Activated CD8-positive, alpha-beta T cell treated with anti-CD3 and anti-CD28 coated beads for 36 hours (primary cell): ENCODE measurements at regions not wholly inside any gene's neighbourhood (a gene's known extent, or its start where the extent isn't known, plus 50 kb on each side); places are given as distances from the start of the nearest gene placed in this dataset.

Experiments used
- ATAC-seq: fragments of 200-7000 bp; cut with Tn5 transposase; one replicate; pipeline ENCODE4 v1.10.0; 2021; ENCODE audit warnings: mild to moderate bottlenecking, moderate library complexity
- CTCF ChIA-PET: fragments of 350-600 bp; sonication (Branson Sonifier 250); formaldehyde crosslinking; loops from one replicate; lab custom pipeline; 2021; ENCODE audit warnings: antibody characterized with exemption; lab: Charles Lee
- POLR2A ChIA-PET: fragments of 350-600 bp; sonication (Branson Sonifier 250); formaldehyde crosslinking; loops from one replicate; lab custom pipeline; 2021; ENCODE audit warnings: antibody characterized with exemption; lab: Charles Lee
- DNase-seq: peaks from one replicate; pipeline ENCODE4 v3.0.0-alpha.2; 2020
- H3K27ac Mint-ChIP-seq: one replicate; pipeline ENCODE4 v1.8.0; 2021; ENCODE audit warnings: mild to moderate bottlenecking, mixed read lengths
- H3K27me3 Mint-ChIP-seq: one replicate; pipeline ENCODE4 v1.8.0; 2021; ENCODE audit warnings: mixed read lengths
- H3K36me3 Mint-ChIP-seq: one replicate; pipeline ENCODE4 v1.8.0; 2021; ENCODE audit warnings: low read depth, mixed read lengths
- H3K4me1 Mint-ChIP-seq: one replicate; pipeline ENCODE4 v1.8.0; 2021; ENCODE audit warnings: low read depth, mixed read lengths
- H3K4me3 Mint-ChIP-seq: one replicate; pipeline ENCODE4 v1.8.0; 2021; ENCODE audit warnings: mild to moderate bottlenecking, moderate library complexity, mixed read lengths
- H3K9me3 Mint-ChIP-seq: one replicate; pipeline ENCODE4 v1.8.0; 2021; ENCODE audit warnings: mixed read lengths
- intact Hi-C: fragments of 100-400 bp; cut with micrococcal nuclease; formaldehyde crosslinking; loops from one replicate; pipeline ENCODE4 v1.10.0; 2022
- TF ChIP-seq, protein P1 (sequence below): fragments of 200-600 bp; IDR thresholded peaks from one replicate; pipeline ENCODE4 v1.8.0; 2022; ENCODE audit warnings: antibody characterized with exemption, mild to moderate bottlenecking

DNA sequence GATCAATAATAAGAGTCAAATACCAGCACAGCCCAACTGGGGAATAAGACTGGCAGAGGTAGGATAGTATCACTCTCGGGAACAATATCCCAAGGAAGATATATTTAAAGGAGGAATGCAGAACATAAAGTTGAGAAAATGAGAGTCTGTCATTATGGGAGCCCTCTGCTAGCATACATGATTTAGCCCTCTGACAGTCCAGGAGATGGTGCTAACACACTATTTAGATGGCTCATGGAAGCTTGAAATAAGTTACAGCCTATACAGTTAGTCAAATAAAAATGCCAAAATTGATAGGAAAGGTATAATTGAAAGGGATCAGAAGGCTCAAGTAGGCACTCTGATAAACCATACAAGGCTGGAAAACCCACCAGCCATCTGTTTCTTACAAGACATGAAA, 201.0 kb upstream of the NEIL3 start:
- Mint-ChIP-seq H3K4me1 (no peaks in the 10 kb centered on the region), H3K9me3 (peaks cover 4% of the 10 kb centered on the region), H3K27ac (no peak overlapping the region), H3K27me3 (peaks cover 1% of the 10 kb centered on the region), H3K36me3 (no peaks in the 10 kb centered on the region), H3K4me3 (no peak overlapping the region)
- ATAC-seq (no peak), DNase-seq (no peak)
- TF ChIP-seq, protein P1, sequence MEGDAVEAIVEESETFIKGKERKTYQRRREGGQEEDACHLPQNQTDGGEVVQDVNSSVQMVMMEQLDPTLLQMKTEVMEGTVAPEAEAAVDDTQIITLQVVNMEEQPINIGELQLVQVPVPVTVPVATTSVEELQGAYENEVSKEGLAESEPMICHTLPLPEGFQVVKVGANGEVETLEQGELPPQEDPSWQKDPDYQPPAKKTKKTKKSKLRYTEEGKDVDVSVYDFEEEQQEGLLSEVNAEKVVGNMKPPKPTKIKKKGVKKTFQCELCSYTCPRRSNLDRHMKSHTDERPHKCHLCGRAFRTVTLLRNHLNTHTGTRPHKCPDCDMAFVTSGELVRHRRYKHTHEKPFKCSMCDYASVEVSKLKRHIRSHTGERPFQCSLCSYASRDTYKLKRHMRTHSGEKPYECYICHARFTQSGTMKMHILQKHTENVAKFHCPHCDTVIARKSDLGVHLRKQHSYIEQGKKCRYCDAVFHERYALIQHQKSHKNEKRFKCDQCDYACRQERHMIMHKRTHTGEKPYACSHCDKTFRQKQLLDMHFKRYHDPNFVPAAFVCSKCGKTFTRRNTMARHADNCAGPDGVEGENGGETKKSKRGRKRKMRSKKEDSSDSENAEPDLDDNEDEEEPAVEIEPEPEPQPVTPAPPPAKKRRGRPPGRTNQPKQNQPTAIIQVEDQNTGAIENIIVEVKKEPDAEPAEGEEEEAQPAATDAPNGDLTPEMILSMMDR: no peak
- ChIA-PET CTCF (no interaction called here), POLR2A (no interaction called here)
- intact Hi-C loops: no loop called here

DNA sequence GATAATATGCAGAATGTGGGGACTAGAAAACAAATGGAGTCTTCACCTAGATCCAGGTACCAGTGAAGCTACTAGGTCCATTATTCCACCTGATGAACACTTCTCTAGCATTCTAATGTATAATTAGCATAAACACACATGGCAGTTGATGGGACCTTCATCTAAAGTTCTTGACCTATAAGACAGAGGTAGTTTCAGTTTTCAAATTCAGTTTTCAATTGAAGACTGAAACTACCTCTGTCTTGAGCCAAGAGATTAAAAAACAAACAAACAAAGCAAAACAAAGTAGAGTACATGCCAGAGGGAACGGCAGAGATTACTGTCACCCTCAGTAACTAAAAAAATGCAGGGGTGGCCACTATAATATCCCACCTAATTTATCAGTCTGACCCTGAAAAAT, 199.9 kb upstream of the NEIL3 start:
- TF ChIP-seq, protein P1: no peak
- Mint-ChIP-seq H3K27ac (no peak overlapping the region), H3K27me3 (peaks cover 1% of the 10 kb centered on the region), H3K4me3 (no peak overlapping the region), H3K36me3 (no peaks in the 10 kb centered on the region), H3K9me3 (peaks cover 4% of the 10 kb centered on the region), H3K4me1 (no peaks in the 10 kb centered on the region)
- DNase-seq (no peak), ATAC-seq (no peak)
- intact Hi-C loops: no loop called here
- POLR2A ChIA-PET: no interaction called here
- CTCF ChIA-PET: interaction anchor here (0.7 kb wide), 1 partner anchor 12 kb away, joined by 3 read pairs; no protein-coding TSS in a partner anchor

DNA sequence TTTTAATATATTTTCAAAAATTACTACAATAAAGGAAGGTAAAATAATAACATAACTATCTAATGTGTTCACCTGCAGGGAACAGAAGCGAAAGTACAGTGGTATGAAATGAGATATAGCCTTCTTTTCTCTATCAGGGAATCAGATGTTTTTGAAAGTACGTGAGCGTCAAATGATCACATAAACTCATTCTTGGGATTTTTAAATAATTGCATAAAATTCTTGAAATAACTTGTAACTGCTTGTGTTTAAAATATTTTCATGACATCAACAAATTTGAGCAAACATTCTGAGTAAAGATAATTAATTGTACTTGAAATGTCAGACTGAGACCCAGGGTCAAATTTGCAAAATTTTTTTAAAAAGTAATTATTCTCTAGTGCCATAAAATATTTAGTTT, 193.5 kb upstream of the NEIL3 start:
- H3K27ac Mint-ChIP-seq: no peak overlapping the region
- ChIA-PET CTCF (no interaction called here), POLR2A (no interaction called here)
- TF ChIP-seq, protein P1: no peak
- intact Hi-C loops: no loop called here
- H3K9me3 Mint-ChIP-seq: peaks cover 8% of the 10 kb centered on the region
- no peaks in the 10 kb centered on the region for H3K4me1 Mint-ChIP-seq
- H3K4me3 Mint-ChIP-seq: no peak overlapping the region
- H3K27me3 Mint-ChIP-seq: no peaks in the 10 kb centered on the region
- DNase-seq (no peak), ATAC-seq (no peak)
- H3K36me3 Mint-ChIP-seq: no peaks in the 10 kb centered on the region

DNA sequence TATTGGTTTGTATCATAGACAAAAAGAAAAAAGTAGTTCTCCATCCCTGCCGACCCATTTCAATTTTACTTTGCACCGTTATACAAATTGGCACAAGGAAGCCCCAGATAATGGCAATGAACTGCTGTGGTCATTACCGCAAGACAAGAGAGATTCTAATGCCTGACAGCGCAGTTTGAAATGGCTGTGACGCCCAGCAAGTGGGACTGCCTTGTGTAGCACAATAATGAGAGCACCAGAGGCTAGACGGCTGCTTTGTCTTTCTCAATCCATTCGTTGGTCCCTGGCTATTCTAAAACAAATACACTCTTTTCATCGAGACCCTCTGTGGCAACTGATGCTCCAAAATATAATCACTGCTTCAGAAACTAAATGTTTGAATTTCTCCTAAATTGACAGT, 192.4 kb upstream of the NEIL3 start:
- H3K4me3 Mint-ChIP-seq: no peak overlapping the region
- ChIA-PET POLR2A (no interaction called here), CTCF (no interaction called here)
- H3K27ac Mint-ChIP-seq: no peak overlapping the region
- H3K27me3 Mint-ChIP-seq: no peaks in the 10 kb centered on the region
- peaks cover 8% of the 10 kb centered on the region for H3K9me3 Mint-ChIP-seq
- intact Hi-C loops: no loop called here
- DNase-seq (no peak), ATAC-seq (no peak)
- H3K36me3 Mint-ChIP-seq: no peaks in the 10 kb centered on the region
- TF ChIP-seq, protein P1: no peak
- H3K4me1 Mint-ChIP-seq: no peaks in the 10 kb centered on the region

DNA sequence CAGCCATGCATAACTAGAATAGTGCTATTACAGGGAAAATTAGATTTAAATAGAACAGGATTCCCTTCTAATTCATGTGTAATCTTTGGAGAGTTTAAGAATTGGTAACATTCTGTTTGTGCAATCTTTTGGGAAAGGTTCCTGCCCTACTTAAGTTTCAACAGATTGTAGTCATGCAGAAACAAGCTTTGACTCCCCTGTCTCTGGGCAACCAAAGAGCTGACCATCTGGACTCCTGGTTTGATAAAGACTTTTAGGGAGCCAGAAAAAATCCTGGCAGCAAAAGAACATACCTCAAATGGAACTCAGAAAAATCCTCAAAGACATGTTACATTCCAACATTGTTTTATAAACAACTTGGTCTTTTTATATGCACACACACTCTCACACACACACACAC, 191.1 kb upstream of the NEIL3 start:
- CTCF ChIA-PET: no interaction called here
- peaks cover 3% of the 10 kb centered on the region for H3K9me3 Mint-ChIP-seq
- no peaks in the 10 kb centered on the region for H3K27me3 Mint-ChIP-seq
- H3K4me3 Mint-ChIP-seq: no peak overlapping the region
- TF ChIP-seq, protein P1: no peak
- ATAC-seq (no peak), DNase-seq (no peak)
- no peaks in the 10 kb centered on the region for H3K36me3 Mint-ChIP-seq
- POLR2A ChIA-PET: no interaction called here
- intact Hi-C loops: no loop called here
- H3K27ac Mint-ChIP-seq: no peak overlapping the region
- H3K4me1 Mint-ChIP-seq: no peaks in the 10 kb centered on the region
